ENCODE measurements at regions not wholly inside any gene's neighbourhood (a gene's known extent, or its start where the extent isn't known, plus 50 kb on each side); places are given as distances from the start of the nearest gene placed in this dataset.
"Not testable (repeated sequence)": the region's sequence is repeated elsewhere in the genome, so short reads cannot be mapped to it uniquely, and the experiment has no call there.

GRCh38 chr4:95898226-95898625, 58.3 kb downstream of the PDHA2 start:
- DNase-seq: peak in 1 of 3 experiments; percentile 6

- DNase-seq: peak in 1 of 3 experiments; percentile 79
Measured at GRCh38 chr4:95909211-95909610, 69.3 kb downstream of the PDHA2 start.

- DNase-seq: peak in 2 of 3 experiments; percentile 12 to 13
Measured at GRCh38 chr4:95910749-95911148, 70.9 kb downstream of the PDHA2 start.

- no peak for DNase-seq
Measured at GRCh38 chr4:95921470-95921869, 81.6 kb downstream of the PDHA2 start.

GRCh38 chr4:95929448-95930064, 89.7 kb downstream of the PDHA2 start:
- no peak for DNase-seq

- DNase-seq: no peak
Measured at GRCh38 chr4:95939141-95939540, 99.2 kb downstream of the PDHA2 start.

GRCh38 chr4:95949136-95949765, 109.4 kb downstream of the PDHA2 start:
- DNase-seq: no peak

GRCh38 chr4:95949808-95950207, 109.9 kb downstream of the PDHA2 start:
- DNase-seq: no peak

GRCh38 chr4:95952538-95952937, 112.6 kb downstream of the PDHA2 start:
- not testable (repeated sequence) for DNase-seq

- DNase-seq: no peak
Measured at GRCh38 chr4:95956094-95956493, 116.2 kb downstream of the PDHA2 start.

- no peak for DNase-seq
Measured at GRCh38 chr4:95957054-95957453, 117.2 kb downstream of the PDHA2 start.

GRCh38 chr4:95957759-95958158, 117.9 kb downstream of the PDHA2 start:
- DNase-seq: no peak

- DNase-seq: no peak
Measured at GRCh38 chr4:95959182-95959581, 119.3 kb downstream of the PDHA2 start.

- no peak for DNase-seq
Measured at GRCh38 chr4:95959633-95960032, 119.7 kb downstream of the PDHA2 start.

GRCh38 chr4:95963456-95963855, 123.6 kb downstream of the PDHA2 start:
- DNase-seq: peak in 1 of 3 experiments; percentile 5

GRCh38 chr4:95979961-95980876, 140.3 kb downstream of the PDHA2 start:
- no peak for DNase-seq

GRCh38 chr4:95980877-95981360, 141.0 kb downstream of the PDHA2 start:
- DNase-seq: no peak

- no peak for DNase-seq
Measured at GRCh38 chr4:95981591-95981990, 141.7 kb downstream of the PDHA2 start.

- DNase-seq: no peak
Measured at GRCh38 chr4:95982516-95982915, 142.6 kb downstream of the PDHA2 start.

- no peak for DNase-seq
Measured at GRCh38 chr4:95984081-95984480, 144.2 kb downstream of the PDHA2 start.

- DNase-seq: no peak
Measured at GRCh38 chr4:95985051-95985450, 145.2 kb downstream of the PDHA2 start.

GRCh38 chr4:95985791-95986550, 146.1 kb downstream of the PDHA2 start:
- DNase-seq: no peak

- no peak for DNase-seq
Measured at GRCh38 chr4:95987851-95988250, 148.0 kb downstream of the PDHA2 start.

Measured in NCI-H1417 (cell line).